ENCODE measurements at regions not wholly inside any gene's neighbourhood (a gene's known extent, or its start where the extent isn't known, plus 50 kb on each side); places are given as distances from the start of the nearest gene placed in this dataset.

DNA sequence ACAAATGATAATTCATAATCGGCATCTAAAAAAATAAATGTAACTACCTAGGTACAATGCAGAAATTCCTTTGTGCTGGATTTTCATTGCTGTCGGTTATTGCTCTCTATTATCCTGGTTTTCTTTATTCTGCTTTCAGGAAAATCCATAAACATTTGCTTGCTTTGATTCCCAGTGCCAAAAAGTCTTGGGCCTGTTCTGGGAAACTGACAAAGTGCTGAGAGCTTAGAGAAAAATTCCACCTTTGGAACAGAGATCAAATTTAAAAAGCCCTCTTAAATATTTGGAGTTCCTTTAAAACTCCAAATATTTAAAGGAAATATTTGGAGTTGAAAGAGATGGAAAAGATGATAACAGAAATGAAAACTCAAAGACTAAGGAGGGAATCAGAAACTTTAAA is 87.3 kb upstream of the ZBED5 start:
- no peak for DNase-seq

DNA sequence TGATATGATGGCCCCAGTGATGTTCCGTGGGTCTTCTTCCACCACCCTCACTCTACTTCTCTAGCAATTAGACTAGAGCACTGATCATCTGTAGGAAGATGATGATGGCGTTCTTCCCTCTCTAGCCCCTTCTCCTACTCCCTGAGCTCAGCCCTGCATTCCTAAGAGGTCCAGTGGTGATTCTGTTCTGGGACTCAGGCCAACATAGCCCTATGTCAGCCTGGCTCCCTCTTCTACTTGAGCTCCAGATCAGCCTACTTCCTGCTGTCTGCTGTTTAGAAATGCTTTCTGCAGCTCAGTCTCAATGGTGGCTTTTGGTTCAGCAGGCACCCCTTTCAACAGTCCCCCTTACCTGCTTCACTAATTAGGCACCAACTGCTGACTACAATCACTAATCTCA is 86.1 kb upstream of the ZBED5 start:
- DNase-seq: no peak

DNA sequence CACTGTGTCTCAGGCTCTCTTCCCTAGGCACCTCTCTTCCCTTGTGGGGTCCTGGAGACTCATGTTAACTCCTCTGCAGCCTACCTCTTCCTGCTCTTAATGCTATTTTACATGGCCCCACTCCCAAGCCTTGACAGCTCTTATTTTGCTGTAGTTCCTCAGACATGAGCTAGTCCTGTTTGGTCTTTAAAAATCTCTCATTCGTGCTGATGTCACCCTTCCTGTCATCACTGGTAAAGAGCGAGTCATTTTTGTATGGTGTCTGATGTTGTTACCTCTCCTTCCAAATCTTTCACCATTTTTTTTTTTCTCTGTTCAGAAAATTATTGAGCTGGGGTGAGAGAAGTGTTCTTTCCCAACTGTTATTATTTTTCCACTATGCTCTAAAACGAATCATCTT is 84.8 kb upstream of the ZBED5 start:
- DNase-seq: no peak

DNA sequence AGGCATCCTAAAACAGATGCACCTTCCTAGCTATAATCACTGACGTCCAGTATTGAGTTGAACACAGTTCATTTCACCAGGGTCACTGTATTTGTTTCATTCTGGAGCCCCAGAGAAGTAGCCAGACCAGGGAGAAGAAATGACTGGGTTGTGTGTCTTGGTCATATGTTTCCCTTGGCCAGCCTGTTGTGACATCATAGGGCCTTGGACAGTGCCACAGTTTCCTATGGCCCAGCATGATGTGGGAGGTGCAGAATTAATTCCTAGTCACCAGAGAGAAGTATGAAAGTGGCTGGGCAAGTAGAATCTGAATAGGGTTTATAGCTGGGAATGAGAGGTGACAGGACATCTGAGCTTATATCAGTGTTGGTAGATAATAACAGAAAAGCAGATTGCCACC is 84.0 kb upstream of the ZBED5 start:
- no peak for DNase-seq

DNA sequence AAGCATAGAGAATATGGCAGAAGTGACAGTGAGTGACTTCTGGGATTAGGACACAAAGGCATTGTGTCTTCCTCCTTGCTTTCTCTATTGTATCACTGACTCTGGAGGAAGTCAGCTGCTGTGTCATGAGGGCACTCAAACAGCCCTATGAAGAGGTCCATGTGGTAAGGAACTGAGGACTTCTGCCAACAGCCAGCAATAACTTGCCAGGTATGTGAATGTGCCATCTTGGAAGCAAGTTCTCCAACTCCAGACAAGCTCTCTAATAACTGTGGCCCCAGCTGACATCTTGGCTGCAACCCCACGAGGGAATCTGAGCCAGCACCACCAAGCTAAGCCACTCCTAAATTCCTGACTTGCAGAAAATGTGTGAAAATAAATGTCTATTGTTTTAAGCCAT is 83.6 kb upstream of the ZBED5 start:
- DNase-seq: no peak

GRCh38 chr11:10938650-10939387 is 81.0 kb upstream of the ZBED5 start:
- DNase-seq: no peak

DNA sequence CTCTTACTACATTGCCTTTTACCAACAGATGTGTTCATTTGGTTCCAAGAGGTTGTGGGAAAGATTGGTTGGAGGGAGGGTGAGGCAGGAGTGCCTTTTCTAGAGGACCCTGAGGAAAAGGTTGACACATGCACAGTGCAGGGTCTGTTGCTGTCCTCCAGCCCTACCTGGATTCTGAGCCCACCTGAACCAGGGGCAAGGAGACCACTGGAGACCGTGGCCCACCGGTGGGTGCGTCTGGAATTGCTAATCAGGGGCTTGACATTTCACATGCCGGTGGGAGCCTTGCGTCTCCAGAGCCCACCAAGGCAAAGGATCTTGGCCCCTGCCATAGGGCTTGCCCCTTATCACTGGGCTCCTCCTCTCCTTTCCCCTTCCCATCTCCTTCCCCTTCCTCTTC is 80.4 kb upstream of the ZBED5 start:
- DNase-seq: no peak

GRCh38 chr11:10937385-10937771 is 79.5 kb upstream of the ZBED5 start:
- no peak for DNase-seq

DNA sequence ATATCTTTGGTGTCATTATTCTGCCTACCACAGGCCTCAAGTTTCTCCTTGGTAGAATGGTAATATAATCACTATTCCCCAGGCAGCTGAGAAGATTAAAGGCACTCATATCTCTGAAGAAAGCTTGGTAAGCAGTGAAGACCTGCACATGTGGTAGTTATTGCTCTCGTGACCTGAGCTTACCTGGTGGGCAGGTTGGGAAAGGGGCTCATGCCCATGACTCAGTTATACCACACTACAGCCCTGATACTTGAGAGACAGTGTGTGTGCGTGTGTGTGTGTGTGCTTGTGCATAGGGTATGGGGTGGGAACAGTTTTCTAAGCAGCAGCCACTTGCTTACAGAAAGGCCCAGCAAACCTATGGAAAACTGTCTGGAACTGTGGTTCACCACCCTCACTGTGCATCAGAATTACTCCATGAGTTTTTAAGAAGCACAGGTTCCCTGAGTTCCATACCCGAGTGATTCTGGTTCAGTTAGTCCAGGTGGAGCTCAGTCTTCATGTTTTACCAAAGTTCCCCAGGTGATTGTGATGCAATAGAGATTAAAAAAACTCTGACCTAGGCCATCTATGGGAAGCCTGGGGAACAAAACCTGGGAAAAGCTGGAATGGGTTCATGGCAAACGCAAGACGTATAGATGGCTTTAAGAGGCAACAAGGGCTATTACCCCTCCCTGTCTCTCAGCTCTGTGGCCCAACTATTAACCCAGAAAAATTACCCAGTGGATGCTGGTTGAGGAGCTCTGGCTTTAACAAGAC is 79.0 kb upstream of the ZBED5 start:
- DNase-seq: no peak

- DNase-seq: no peak
Observed at GRCh38 chr11:10935015-10935559, 77.2 kb upstream of the ZBED5 start.

DNA sequence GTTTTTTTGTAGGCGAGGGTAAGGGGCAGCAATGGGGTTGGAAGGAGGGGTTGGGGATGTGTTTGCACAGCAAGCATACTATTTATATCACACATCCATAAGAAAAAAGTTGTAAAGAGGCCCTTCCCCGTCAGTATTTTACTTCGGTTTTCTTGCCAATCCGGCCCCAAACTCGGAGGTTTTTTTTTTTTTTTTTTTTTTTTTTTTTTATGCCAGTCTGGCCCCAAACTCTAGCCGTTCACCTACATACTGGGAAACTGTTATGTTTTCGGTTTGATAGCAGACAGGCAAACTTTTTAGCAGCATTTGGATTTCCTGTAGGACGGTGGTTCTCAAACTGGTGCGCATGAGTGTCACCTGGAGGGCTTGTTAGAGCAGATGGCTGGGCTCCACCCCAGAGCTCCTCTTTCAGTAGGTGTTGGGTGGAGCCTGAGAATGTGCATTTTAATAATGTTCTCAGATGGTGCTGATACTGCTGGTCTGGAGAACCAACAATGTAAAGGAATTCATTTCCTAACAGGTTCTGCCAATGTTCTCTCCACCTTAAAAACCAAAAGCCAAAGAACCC is 76.5 kb upstream of the ZBED5 start:
- peak in 2 of 5 experiments; percentile 5 to 20 for DNase-seq

- peak; percentile 36 to 76 (median 62) for DNase-seq
Observed at GRCh38 chr11:10933455-10934292, 75.8 kb upstream of the ZBED5 start.

- DNase-seq: no peak
Observed at GRCh38 chr11:10932976-10933375, 75.1 kb upstream of the ZBED5 start.

DNA sequence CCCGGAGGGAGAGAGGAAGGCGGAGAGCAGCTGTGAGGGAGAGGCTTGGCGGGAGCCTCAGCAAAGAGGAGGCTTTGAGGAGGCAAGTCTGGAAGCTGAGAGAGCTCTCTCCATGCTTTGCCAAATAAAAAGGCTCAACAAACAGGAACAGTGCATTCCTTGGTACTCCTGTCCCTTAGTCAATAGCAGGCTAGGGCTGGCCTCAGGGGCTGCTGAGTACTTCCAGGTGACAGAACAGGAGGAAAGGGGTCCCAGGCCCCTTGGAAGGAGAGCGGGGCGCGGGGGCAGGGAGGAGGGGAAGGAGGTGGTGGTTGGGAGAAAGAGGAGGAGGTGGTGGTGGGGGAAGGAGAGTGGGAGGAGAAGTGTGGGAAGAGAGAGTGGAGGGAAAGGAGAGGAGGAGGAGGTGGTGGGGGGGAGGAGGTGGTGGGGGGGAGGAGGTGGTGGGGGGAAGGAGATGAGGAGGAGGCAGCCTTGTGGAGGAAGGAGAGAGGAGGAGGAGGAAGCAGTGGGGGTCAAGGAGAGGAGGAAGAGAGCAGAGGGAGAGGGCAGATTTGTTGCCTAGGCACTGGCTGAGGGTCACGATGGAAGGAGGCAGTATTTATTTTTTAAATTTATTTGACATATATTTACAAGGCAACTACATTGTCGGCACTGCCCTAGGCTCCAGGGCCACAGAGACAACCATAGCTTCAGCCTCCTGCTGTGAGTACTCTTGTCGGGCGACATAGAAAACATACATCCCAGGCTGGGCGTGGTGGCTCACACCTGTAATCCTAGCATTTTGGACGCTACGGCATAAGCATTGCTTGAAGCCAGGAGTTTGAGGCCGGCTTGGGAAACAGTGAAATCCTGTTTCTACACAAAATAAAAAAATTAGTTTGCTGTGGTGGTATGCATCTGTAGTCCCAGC is 74.2 kb upstream of the ZBED5 start:
- DNase-seq: no peak

GRCh38 chr11:10930972-10931760 is 73.3 kb upstream of the ZBED5 start:
- peak in 4 of 5 experiments; percentile 9 to 25 (median 20) for DNase-seq

DNA sequence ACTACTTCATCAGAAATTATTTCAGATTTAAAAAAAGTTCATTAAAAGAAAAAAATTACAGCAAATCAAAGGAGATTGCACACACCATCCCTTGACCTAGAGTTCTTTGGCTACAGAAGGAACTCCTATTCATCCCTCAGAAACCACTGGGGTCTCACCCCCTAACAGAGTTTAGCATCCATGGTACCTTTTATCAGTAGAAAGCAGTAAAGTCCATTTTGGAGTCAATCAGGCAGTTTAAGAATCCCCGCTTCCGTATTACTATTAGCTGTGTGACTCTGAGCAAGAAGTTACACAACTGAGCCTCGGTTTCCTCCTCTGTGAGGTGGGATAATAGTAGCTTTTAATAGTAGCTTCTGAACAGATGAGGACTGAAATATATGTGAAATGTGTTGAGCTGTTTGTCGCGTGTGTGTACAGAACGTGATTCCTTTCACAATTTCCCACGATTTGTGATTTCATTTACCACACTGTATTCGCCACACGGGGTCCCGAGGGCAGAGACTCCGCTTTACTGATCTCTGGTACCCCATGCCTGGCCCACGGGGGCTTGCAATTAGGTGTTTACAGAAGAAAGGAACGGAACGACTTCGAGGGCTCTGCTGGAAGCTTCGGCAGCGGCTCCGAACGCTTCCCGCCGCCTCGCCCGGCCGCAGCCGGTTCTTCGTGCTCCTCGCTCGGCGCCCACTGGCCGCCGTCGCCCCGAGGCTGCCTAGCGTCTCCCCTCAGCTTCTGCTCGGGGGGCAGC is 72.5 kb upstream of the ZBED5 start:
- DNase-seq: no peak

- no peak for DNase-seq
Observed at GRCh38 chr11:10927538-10927937, 69.7 kb upstream of the ZBED5 start.

GRCh38 chr11:10926801-10927211 is 69.0 kb upstream of the ZBED5 start:
- DNase-seq: no peak

DNA sequence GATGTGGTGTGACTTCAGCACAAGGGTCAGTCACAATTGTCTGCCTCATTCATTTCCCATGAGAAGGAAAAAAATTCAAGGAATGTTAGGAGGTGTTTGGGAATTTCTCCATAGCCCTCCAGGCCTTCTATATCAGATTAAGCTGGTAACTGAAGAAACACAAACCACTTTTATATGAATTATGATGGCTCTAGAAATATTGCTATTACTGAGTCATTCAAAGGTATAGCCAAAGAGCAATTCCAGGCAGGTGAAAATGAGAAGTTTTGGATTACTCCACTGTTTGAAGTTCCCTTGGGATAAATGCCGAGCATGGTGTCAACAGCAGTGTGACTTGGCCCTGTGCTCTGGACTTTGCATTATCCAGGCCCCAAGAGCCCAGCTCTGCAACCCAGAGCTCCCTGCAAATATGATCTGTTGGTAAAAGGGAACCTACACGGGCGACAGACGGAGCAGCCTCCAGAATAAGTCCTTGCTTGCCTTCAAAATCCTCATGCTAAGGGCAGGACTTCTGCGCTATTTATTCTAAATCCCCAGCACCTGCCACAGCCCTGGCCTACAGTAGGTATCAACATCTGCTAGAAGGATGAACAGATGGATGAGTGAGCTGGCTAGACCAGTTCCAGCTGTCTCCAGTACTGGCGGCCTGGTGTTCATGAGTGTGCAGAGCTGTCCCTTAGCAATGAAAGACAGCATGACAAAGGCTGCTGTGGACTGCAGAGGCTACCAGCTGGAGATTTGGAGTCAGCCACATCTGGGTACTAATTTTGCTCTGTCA is 67.5 kb upstream of the ZBED5 start:
- DNase-seq: no peak

Measured in T-helper 2 cell (primary cell).